ENCODE measurements at regions not wholly inside any gene's neighbourhood (a gene's known extent, or its start where the extent isn't known, plus 50 kb on each side); places are given as distances from the start of the nearest gene placed in this dataset.

DNA sequence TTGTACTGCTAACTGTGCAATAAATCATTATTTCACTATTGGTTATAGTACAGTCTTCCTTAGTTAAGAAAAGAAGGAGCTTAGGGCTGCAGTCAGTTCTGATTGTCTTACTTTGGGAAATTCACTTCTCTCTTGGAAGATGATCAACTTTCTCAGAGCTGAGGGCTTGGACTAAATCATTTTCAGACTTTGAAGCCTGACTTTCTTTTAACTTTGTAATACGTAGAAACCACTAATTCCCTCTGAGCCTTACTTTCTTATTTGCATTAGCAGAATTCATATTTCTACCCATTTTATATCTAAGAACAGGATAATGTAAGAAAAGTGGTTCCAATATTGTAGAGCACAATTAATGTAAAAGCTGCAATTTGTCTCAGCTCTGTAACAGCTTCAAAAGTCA is 386.4 kb downstream of the TRIB2 start:
- DNase-seq (ENCODE audit: low read depth in 2 of 2) = no peak

DNA sequence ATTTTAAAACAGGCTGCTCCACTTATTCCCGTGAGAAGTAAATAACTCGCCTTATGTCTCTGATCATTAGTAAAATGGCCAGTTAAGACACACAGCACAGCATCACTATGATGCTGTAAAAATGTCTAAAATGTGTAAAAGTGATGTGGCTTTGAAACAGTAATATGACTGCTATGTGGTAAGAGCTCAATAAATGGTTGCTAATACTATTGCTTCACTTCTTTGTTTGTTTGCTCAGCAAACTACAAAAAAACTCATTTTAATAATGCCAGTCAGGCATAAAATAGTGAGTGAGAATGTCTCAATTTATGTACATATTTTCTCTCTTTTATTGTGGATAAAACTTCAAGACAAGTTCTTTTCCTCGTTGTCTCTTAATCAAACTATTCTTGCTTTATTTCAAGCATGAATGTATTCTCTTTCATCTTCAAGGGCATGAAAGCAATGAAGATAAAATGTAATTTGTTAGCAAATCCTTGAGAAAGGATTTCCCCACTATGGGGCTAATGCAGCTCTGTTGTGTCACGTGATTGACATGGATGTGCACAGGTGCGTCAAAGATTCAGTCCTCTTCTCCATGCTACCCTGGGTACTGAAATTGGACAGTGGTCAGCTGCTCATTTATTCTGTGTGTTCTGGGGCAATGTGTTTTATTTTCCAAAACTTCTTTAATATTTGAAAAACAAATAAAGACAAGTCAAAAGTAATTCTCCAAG is 387.2 kb downstream of the TRIB2 start:
- no peak for DNase-seq (ENCODE audit: low read depth in 2 of 2)

DNA sequence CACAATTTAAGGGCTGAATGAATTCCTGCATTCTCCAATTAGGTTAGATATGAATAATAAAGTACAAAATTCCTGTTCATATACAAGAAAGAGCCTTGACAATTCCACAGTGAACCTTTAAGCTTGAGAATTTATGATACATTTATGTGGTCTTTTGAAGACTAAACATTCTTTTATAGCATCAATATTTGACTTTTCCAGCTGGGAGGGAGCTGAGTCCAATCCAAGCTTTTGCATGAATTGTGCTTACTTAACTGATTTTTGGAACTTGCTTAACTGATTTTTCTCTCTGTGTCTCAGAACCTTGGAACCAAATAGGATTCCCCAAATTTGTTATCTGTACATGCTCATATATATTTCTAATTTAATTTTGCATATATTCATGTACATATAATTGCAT is 388.0 kb downstream of the TRIB2 start:
- DNase-seq (ENCODE audit: low read depth in 2 of 2) = no peak

DNA sequence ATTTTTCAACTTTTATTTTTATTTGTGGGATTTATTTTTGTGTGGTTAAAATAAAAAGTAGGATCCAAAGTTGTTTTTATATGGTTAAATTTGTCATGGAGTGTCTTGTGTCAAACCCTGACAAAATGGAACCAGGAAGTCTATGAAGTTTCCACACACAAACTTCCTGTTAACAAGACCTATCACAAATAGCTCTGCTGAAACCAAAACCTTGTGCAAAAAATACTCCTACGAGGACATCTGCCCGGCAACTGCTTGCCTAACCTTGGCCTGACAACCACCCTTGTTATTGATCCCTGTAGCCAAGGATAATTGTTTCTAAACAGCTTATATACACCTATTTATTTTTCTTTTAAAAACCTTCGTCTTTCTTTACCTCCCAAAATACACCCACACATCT is 389.6 kb downstream of the TRIB2 start:
- no peak for DNase-seq (ENCODE audit: low read depth in 2 of 2)

DNA sequence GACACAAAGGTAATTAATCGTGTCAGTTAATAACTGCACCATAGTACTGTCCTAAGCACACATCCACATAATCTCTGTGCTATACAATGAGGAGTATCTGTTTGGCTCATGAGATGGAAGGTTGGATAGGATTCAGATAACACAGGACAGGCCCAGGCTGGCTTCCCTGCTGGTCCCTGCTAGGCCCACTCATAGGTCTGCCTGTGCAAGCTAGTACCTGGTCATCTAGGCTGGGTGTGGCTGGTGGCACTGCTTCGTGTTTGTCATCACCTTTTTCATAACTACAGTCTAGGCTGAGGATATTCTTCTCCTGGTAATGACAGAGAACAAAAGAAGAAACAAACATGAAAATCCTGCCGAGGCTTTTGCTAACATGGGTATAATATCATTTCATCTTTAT is 392.8 kb downstream of the TRIB2 start:
- no peak for DNase-seq (ENCODE audit: low read depth in 2 of 2)

DNA sequence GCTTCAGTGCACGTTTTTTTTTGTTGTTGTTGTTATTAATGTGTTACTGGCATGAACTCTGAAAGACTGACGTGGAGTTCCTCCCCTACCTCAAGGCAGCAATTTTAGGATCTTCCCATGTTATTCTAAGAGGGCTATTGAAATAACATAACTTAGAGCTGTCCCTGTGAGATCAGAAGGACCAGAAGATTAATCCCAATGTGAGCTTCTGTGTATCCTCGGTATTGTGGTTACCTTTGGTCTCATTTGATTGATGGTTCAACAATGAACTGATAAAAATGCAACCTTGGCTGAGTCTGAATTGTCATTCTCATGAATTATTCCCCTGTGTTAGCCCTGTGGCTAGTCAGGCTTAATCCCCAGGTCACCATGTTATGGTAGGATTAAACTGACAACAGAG is 394.1 kb downstream of the TRIB2 start:
- DNase-seq (ENCODE audit: low read depth in 2 of 2) = no peak

DNA sequence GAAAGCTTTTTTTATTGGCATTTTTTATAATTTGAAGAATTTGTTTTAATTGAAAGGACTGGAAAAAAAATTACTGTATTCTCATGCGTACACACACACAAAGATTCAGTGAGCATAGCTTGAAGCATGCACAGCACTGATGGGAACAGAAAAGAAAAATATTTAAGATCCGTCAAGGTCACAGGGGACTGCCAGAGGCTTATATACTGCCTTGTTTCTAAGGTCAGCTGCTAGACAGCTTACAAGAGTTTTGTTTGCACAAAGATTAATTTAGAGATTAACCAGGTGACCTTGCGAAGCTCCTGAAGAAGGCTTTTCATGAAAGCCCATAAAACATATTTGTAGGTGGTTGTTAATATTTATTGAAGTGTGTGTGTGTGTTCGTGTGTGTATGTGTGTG is 396.3 kb downstream of the TRIB2 start:
- no peak for DNase-seq (ENCODE audit: low read depth in 2 of 2)

DNA sequence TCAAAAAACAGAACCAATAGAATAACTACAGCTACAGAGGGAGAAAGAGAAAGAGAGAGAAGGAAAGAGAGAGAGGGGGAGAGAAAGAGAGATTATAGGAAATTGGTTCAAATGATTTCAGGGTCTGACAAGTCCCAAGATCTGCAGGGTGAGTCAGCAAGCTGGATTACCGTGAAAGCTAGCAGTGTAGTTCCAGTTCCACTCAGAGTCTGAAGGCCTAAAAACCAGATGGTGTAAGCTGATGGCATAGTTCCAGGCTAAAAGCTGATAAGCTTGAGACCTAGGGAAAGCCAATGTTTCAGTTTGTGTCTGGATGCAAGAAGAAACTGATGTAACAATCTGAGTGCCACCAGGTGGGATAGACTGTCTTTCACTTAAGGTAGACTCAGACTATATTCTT is 397.7 kb downstream of the TRIB2 start:
- DNase-seq (ENCODE audit: low read depth in 2 of 2) = no peak

DNA sequence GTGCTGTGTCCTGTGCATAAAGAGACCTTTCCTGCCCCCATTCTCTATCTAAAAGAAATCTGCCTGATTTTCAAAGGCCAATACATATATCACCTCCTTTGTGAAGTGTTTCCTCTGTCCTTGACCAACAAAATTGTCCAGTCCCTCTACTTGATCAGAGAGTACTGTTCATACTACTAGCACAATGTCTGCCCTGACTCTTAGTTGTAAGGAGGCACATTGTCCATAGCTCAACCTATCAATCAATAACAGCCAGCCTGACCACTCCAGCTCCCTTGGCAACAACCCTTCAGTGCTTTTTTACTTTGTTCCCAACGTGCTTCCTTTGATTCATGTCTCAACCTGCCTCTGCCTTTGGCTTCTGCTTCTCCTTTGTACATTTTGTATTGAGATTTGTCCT is 398.9 kb downstream of the TRIB2 start:
- no peak for DNase-seq (ENCODE audit: low read depth in 2 of 2)

DNA sequence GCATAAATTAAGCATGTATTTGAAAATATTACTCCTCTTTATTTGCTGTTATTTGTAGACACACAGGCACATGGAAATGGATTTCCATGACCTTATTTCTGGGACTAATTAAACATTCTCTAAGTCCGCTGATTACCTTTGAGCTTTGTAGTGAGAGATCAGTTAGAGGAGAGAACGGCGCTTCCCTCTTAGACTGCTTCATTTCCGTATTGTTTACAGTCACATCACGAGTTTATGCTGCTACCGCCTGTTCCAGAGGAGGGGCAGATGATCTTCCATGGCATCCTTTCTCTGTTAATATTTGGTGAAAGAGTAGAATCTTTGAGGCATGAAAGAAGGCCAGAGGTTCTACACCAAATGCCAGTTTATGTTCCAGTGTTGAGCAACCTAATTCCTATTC is 404.4 kb downstream of the TRIB2 start:
- DNase-seq (ENCODE audit: low read depth in 2 of 2) = no peak

DNA sequence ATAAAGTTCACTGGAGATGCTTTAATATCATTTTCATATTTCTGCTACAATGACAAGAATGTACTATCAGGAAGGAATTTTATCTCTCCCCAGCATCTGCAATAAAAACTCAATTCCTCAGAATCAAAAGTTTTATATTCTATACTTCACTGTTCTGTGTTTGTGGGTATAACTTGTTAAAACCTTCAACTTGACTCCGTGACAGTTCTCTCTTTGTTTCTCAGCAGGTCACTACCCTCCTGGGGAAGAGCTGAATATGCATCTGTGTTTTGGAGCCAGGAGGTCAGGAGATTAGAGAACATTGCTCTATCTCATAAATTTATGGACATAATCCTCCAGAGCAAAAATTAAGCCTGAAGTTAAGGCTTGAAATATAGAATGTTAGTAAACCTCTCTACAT is 411.4 kb downstream of the TRIB2 start:
- no peak for DNase-seq (ENCODE audit: low read depth in 2 of 2)

DNA sequence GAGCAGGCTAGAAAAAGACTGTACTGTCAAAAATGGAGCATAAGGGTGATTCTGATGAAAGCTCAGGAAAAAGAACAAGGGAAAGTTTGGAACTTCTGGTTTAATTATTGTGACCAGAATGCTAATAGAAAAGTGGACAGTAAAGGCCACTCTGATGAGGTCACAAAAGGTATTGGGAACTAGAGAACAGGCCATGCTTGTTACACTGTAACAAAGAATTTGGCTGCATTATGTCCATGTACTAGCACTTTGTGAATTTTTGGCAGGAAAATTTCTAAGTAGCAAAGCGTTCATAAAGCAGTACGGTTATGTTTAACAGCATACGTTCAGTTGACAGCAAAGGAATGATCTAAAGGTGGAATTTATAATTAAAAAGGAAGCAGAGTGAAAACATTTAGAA is 418.6 kb downstream of the TRIB2 start:
- DNase-seq (ENCODE audit: low read depth in 2 of 2) = no peak

DNA sequence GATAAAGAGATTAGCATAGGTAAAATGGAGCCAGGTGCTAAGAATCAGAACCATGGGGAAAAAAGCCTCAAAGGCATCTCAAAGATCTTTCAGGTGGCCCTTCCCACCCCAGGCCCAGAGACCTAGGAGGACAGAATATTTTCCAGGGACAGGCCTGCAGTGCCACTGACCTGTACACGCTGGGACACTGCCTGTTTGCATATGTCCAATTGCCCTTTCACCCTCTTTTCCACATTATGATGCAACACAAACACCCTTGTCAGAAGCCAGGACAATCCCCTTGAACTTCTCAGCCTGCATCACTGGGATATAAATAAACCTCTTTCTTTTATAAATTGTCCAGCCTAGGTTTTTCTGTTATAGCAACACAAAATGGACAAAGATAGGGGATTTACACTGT is 419.1 kb downstream of the TRIB2 start:
- no peak for DNase-seq (ENCODE audit: low read depth in 2 of 2)

DNA sequence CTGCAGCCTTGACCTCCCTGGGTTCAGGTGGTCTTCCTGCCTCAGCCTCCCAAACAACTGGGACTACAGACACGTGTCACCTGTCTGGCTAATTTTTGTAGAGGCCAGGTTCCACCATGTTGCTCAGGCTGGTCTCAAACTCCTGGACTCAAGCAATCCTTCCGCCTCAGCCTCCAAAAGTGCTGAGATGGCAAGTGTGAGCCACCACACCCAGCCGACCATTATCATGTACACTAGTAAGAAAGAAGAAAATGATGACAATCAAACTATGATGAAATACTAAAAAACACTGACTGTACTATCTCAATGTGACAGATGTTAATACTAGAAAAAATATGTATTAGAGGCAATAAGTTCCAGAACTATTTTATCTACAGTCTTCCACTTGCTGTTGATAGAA is 420.9 kb downstream of the TRIB2 start:
- no peak for DNase-seq (ENCODE audit: low read depth in 2 of 2)

DNA sequence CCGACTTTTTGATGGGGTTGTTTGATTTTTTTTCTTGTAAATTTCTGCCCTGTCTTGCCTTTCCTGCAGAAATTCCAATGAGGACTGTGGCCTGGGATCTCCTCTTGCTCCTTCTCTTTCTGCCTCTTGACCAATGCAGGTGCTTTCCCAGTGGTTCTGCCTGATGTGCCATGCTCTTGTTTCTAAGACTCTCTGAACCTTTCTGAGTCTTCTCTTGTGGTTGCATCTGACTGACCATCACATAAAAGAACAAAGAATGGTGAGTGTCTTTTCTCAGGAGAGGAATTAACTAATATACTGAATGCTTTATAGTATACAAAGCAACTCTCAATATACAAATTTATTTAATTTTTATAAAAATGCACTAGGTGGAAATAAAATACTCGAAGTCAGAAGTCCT is 424.6 kb downstream of the TRIB2 start:
- DNase-seq (ENCODE audit: low read depth in 2 of 2) = no peak

DNA sequence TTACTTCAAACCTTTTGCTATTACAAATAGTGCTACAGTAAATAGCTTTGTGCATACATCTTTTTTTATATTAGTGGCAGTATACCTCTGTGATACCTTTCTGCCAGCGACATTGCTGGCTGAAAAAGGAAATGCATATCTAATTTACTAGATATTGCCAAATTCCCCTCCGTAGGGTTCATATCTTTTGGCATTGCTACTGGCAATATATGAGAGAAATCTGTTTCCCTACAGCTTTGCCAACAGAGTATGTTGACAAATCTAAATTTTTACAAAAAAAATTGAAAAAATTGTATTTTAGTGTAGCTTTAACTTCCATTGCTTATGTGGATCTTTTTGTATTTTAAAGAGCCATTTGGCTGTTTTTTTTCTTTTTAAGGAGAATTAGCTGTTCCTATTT is 426.7 kb downstream of the TRIB2 start:
- no peak for DNase-seq (ENCODE audit: low read depth in 2 of 2)

DNA sequence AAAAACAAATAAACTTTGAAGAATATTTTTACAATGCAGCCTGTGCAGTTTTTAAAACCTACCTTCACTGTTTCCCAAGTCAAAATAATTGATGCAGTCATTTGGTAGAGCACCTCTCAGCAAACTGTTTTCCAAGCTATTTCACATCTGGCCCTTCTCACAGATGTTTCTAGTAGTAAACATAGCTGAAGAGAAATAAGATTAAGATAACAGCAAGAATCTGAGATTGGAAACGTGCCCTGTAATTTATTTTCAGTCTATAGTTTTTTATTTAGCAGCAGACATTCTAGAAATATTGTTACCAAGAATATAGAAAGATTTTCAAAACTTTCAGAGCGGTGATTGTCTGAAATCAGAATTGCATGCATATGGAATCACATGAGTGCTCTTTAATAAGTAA is 440.2 kb downstream of the TRIB2 start:
- no peak for DNase-seq (ENCODE audit: low read depth in 2 of 2)

DNA sequence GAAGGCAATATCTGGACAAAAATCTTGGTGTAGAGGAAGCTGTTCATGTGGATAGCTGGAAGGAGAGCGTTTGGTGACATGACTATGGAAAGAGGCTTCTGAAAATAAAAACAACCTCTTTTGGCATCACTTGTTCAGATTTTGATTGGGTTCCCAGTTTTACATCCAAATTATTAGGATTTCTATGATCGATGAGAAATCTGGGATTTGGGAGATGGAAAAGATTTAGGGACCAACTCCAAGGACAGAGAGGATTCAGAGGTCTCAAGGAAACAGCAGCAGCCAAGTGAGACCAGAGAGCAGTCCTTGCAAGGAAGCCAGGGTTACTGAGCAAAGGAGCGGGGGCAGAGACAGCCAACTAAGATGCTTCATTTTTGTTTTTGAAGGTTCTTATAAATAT is 441.7 kb downstream of the TRIB2 start:
- no peak for DNase-seq (ENCODE audit: low read depth in 2 of 2)

DNA sequence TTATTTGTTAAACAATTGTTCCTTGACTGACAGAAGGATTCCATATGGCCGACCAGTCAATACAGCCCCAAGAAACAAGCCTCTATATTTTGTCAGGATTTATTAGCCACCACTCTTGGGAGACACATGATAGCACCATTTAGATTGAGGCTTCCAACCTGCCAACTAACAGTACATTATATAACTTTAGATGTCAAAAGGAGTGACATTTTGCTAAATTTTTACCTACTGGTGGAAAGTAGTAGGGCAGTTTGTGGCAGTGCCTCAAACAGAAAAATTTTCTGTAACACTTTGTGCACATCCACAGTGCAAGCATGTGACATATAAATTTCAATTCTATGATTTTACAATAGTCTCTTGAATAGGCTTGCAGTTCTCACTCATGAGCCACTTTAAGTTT is 464.0 kb downstream of the TRIB2 start:
- no peak for DNase-seq (ENCODE audit: low read depth in 2 of 2)

DNA sequence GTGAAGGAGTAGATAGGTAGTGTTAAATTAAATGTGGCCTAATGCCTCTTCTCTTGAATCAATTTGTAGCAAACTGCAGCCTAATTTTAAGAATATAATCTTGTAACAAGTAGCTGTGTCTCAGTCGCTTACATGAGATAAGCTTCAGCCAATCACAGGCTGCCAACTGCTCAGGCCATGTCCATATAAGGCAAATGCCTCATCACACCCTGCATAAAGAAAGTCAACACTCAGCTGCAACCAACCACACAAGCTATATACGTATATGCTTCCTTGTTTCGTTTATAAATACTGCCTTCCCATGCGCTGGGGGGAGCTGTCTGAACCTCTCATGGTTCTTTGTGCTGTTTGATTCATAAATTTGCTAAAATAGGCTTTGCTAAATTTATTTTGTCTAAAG is 476.3 kb downstream of the TRIB2 start:
- DNase-seq (ENCODE audit: low read depth in 2 of 2) = no peak

DNA sequence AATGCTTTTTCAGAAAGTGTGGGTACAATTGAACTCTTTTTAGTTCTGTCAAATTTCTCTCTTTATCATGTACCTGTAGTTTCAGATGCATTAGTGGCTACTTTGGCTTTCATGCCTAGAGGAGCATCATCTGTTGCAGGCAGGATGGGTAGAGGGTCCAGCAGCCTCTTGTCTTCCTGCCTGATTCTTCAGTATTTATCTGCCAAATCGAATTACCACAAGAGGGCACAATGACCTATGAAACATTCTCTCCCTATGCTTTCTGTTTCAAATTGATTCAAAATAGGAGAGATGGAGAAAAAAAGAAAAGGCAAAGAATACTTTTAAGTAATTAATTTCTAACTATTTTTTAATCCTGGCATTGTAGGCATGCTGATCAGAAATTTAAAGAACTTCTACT is 477.2 kb downstream of the TRIB2 start:
- no peak for DNase-seq (ENCODE audit: low read depth in 2 of 2)

DNA sequence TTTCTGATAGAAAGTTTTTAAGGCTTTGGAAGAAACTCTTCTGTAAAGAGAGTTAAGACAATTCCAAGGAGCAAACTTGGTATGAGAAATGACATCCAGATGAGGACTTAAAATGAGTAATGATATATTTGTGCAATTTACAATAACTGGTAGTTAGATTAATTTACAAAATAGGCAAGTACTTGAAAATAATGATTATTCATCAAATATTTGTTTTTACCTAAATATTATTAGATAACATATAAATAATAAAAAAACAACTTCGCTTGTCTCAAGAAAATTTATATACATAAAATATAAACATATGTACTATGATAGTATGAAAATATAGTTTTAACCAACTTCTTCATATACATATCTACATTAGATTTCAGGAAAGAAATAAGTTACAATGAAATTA is 478.5 kb downstream of the TRIB2 start:
- DNase-seq (ENCODE audit: low read depth in 2 of 2) = no peak

DNA sequence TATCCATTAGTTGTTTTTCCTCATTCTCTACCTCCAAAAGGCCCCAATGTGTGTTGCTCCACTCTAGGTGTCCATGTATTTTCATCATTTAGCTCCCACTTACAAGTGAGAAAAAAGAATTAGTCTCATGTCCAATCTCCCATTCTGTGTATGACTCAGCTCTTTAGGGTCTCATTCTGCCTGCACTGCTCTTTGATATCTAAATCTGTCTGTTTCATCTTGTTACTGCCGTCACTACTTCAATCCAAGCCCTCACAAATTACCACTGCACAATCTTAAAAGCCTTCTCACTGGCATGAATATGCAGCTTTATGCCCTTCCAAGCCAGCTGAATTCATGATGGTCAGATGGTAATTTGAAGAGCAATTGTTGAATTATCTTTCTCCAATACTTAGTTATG is 480.5 kb downstream of the TRIB2 start:
- no peak for DNase-seq (ENCODE audit: low read depth in 2 of 2)

DNA sequence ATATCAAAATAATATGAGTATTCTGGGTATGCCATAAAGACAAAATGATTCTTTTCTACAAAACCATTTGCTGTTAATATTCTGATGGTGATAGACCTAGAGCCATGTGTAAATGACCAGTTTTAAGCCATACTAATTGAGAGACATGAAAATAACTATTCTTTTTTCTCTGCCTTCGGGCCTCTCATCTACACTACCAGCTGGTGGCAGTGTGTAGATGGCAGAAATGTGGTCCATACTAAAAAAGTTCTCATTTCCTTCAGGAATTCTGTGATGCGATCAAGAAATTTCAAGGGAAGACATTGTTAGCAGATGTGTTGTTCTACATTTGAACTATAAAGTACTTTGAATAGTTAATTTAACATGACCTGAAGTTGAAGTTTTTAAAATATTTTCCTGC is 485.2 kb downstream of the TRIB2 start:
- no peak for DNase-seq (ENCODE audit: low read depth in 2 of 2)

DNA sequence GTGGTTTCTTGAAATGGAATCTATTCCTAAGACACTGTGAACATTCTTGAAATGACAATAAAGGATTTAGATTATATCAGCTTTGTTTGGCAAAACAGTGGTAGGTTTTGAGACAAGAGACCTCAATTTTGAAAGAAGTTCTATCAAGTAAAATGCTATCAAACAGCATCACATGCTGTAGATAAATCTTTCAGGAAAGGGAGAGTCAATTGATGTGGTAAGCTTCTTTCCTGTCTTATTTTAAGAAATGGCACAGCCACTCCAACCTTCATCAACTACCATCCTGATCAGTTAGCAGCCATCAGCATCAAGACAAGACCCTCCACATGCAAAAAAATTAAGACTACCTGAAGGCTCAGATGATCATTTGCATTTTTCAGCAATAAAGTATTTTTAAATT is 495.4 kb downstream of the TRIB2 start:
- no peak for DNase-seq (ENCODE audit: low read depth in 2 of 2)
